Thyroid gland (tissue), 4 donors: ENCODE measurements at regions not wholly inside any gene's neighbourhood (a gene's known extent, or its start where the extent isn't known, plus 50 kb on each side); places are given as distances from the start of the nearest gene placed in this dataset.

Experiments
- POLR2A ChIP-seq, 2 donors: fragments of 450-650 bp; IDR thresholded peaks; one replicate each; pipeline ENCODE4 v1.6.1; 2017; ENCODE audit warnings: antibody characterized with exemption in 2 of 2, mild to moderate bottlenecking in 2 of 2, moderate library complexity in 1 of 2
- TF ChIP-seq, protein P1 (sequence below), 6 experiments: fragments of 200-600 bp in 3 of 6; fragments of 450-650 bp in 3 of 6; sonication (generic) in 3 of 6; IDR thresholded peaks; one replicate each; pipeline ENCODE4 v1.5.1; 2016 to 2019; ENCODE audit warnings: antibody characterized with exemption in 6 of 6, mild to moderate bottlenecking in 2 of 6, inconsistent platforms in 1 of 6, moderate library complexity in 1 of 6

DNA sequence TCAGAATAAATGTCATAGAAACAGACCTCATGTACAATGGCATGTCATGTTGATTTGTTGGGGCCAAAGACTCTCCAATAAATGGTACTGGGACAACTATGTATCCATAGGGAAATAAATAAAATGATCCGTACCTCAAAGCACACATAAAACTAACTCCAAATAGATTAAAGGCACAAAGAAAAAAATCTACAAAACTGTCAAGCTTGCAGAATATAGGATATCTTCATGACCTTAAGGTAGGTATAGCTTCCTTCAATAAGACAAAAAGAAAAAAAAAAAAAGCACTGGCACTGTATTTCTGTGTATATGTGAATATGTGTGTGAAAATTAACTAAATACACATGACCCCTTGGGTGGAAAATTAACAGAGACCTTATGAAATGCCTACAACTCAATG is 101.9 kb downstream of the DIRAS2 start:
- TF ChIP-seq POLR2A (IDR thresholded peaks at IDR 0.05), result no peak
- TF ChIP-seq, protein P1, sequence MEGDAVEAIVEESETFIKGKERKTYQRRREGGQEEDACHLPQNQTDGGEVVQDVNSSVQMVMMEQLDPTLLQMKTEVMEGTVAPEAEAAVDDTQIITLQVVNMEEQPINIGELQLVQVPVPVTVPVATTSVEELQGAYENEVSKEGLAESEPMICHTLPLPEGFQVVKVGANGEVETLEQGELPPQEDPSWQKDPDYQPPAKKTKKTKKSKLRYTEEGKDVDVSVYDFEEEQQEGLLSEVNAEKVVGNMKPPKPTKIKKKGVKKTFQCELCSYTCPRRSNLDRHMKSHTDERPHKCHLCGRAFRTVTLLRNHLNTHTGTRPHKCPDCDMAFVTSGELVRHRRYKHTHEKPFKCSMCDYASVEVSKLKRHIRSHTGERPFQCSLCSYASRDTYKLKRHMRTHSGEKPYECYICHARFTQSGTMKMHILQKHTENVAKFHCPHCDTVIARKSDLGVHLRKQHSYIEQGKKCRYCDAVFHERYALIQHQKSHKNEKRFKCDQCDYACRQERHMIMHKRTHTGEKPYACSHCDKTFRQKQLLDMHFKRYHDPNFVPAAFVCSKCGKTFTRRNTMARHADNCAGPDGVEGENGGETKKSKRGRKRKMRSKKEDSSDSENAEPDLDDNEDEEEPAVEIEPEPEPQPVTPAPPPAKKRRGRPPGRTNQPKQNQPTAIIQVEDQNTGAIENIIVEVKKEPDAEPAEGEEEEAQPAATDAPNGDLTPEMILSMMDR (IDR thresholded peaks at IDR 0.05), result no peak
